BE2C (cell line): ENCODE measurements at regions not wholly inside any gene's neighbourhood (a gene's known extent, or its start where the extent isn't known, plus 50 kb on each side); places are given as distances from the start of the nearest gene placed in this dataset.

Source experiments
- DNase-seq: peaks from one replicate; pipeline ENCODE4 v3.0.0-alpha.2; 2020
- H3K27me3 ChIP-seq: fragments of 250-450 bp; sonication (Bioruptor Pico); 2 replicates; pipeline ENCODE4 v1.5.1; 2020; ENCODE audit warnings: mild to moderate bottlenecking
- H3K36me3 ChIP-seq: fragments of 250-450 bp; sonication (Bioruptor Pico); 2 replicates; pipeline ENCODE4 v1.5.1; 2020; ENCODE audit warnings: mild to moderate bottlenecking
- H3K4me1 ChIP-seq: fragments of 250-450 bp; sonication (Bioruptor Pico); 2 replicates; pipeline ENCODE4 v1.5.1; 2020
- H3K4me3 ChIP-seq: 2 replicates; pipeline ENCODE4 v1.5.1; 2011; ENCODE audit warnings: low read depth, low read length
- H3K9me3 ChIP-seq: fragments of 250-450 bp; sonication (Bioruptor Pico); 2 replicates; pipeline ENCODE4 v1.5.1; 2020
- TF ChIP-seq, protein P1 (sequence below): IDR thresholded peaks from 2 replicates; pipeline ENCODE4 v1.5.1; 2012; ENCODE audit warnings: mild to moderate bottlenecking, low read depth, low read length

DNA sequence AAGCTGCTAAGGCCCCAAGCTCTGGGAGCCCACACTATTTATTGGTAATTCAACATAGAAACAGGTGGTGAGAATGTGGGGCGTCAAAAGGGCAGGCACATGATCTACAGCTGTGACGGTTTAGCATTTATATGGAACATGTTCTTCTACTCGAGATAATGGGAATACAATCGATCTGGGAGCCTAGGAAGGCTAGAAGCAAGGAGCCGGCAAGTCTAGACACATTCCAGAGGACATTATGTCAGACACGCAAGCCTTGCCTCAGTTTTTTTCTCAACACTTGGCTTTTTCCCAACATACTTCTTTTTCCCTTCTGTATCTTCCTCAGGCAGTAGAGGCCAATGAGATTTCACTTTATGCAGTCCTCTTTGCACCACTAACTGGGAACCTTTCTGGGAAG lies 315.7 kb upstream of the SLITRK5 start:
- no peak for DNase-seq
- H3K4me1 ChIP-seq, result no peaks in the 10 kb centered on the region
- no peaks in the 10 kb centered on the region for H3K36me3 ChIP-seq
- H3K4me3 ChIP-seq, result no peak overlapping the region
- H3K9me3 ChIP-seq, result no peaks in the 10 kb centered on the region
- no peaks in the 10 kb centered on the region for H3K27me3 ChIP-seq
- TF ChIP-seq, protein P1, sequence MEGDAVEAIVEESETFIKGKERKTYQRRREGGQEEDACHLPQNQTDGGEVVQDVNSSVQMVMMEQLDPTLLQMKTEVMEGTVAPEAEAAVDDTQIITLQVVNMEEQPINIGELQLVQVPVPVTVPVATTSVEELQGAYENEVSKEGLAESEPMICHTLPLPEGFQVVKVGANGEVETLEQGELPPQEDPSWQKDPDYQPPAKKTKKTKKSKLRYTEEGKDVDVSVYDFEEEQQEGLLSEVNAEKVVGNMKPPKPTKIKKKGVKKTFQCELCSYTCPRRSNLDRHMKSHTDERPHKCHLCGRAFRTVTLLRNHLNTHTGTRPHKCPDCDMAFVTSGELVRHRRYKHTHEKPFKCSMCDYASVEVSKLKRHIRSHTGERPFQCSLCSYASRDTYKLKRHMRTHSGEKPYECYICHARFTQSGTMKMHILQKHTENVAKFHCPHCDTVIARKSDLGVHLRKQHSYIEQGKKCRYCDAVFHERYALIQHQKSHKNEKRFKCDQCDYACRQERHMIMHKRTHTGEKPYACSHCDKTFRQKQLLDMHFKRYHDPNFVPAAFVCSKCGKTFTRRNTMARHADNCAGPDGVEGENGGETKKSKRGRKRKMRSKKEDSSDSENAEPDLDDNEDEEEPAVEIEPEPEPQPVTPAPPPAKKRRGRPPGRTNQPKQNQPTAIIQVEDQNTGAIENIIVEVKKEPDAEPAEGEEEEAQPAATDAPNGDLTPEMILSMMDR, result no peak

DNA sequence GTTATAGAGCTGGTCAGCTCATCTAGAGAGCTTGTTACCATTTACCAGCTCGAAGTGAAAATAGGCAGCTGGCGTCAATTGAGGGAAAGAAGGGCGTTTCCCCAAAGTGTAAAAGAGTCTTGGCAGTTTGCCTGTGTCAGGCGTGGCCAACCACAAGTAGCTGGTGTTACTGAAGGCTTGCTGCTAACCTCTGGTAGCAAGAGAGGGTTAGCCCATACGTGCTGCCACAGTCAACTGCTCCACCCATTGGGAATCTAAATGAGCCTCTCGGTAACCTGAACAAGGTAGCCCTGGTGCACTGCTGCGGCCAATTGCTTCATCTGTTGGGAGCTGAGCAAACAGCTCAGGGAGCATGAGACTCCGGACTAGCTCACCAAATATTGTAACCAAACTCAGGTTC lies 314.9 kb upstream of the SLITRK5 start:
- no peak for DNase-seq
- Histone ChIP-seq H3K27me3 (no peaks in the 10 kb centered on the region), H3K9me3 (no peaks in the 10 kb centered on the region), H3K4me3 (no peak overlapping the region), H3K4me1 (no peaks in the 10 kb centered on the region), H3K36me3 (no peaks in the 10 kb centered on the region)
- TF ChIP-seq, protein P1, result no peak

DNA sequence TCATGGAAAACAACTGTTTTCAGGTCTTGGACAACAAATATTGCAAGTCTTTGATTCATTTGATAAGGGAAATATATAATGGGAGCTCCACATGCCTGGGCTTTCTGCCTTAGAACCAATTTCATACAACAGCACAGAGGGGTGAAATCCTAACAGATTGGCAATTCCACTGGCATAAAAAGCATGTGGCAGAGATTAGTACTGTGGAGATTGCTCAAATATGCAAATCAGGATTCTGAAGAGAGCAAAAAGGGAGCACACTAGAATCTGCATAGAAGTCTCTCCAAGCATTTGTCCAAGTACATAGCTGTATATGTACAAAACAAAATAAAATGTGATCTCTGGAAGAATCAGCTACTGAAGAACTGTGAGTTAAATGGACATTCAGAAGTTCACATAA lies 312.9 kb upstream of the SLITRK5 start:
- no peak for DNase-seq
- Histone ChIP-seq H3K36me3 (no peaks in the 10 kb centered on the region), H3K27me3 (no peaks in the 10 kb centered on the region), H3K9me3 (no peaks in the 10 kb centered on the region), H3K4me1 (no peaks in the 10 kb centered on the region), H3K4me3 (no peak overlapping the region)
- TF ChIP-seq, protein P1, result no peak

DNA sequence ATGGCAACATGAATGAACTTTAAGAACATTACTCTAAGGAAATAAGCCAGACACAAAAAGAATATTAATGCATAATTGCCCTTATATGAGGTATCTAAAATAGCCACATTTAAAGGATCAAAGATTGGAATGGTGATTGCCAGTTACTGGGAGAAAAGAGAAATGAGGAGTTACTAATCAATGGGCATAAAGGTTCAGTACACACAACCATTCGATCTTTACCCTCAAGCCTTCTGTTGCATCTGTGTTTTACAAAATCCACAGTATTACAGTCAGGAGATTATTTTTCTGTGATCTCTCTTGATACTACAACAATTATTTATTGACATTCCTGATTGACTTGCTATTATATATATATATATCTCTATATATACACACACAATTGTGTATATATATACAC lies 310.0 kb upstream of the SLITRK5 start:
- Histone ChIP-seq H3K36me3 (no peaks in the 10 kb centered on the region), H3K27me3 (no peaks in the 10 kb centered on the region), H3K4me3 (no peak overlapping the region), H3K9me3 (no peaks in the 10 kb centered on the region), H3K4me1 (no peaks in the 10 kb centered on the region)
- TF ChIP-seq, protein P1, result no peak
- no peak for DNase-seq

DNA sequence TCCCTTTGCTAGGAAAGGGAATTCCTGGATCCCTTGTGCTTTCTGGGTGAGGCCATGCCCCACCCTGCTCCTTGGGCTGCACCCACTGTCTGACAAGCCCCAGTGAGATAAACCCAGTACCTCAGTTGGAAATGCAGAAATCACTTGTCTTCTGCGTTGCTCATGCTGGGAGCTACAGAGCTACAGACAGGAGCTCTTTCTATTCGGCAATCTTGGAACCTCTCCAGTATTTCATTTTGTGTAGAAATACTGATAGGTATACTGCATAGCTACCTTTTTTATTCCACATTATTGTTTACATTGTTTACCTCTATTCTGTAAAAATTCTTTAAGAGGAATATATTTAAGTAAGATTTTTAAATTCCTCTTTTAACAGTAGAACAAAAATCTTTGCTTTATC lies 302.5 kb upstream of the SLITRK5 start:
- DNase-seq, result no peak
- no peaks in the 10 kb centered on the region for H3K36me3 ChIP-seq
- no peaks in the 10 kb centered on the region for H3K4me1 ChIP-seq
- TF ChIP-seq, protein P1, result no peak
- no peaks in the 10 kb centered on the region for H3K9me3 ChIP-seq
- no peaks in the 10 kb centered on the region for H3K27me3 ChIP-seq
- no peak overlapping the region for H3K4me3 ChIP-seq

DNA sequence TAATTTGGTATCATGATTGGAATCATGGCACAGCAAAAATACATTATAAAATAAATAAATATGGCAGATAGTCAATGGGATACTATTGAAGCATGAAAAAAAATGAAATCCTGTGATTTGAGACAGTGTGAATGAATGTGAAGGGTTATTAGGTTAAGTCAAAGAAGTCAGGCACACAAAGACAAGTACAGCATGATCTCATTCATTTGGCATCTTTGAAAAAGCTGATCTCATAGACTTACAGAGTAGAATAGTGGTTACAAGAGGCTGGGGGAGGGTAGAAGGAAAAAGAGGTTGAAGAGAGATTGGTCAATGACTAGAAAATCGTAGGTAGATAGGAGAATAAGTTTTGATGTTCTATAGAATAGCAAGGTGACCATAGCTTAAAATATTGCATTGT lies 295.1 kb upstream of the SLITRK5 start:
- Histone ChIP-seq H3K9me3 (no peaks in the 10 kb centered on the region), H3K27me3 (no peaks in the 10 kb centered on the region), H3K4me1 (no peaks in the 10 kb centered on the region), H3K4me3 (no peak overlapping the region), H3K36me3 (no peaks in the 10 kb centered on the region)
- no peak for DNase-seq
- TF ChIP-seq, protein P1, result no peak
